Pancreas (tissue), 10 donors: ENCODE measurements at regions not wholly inside any gene's neighbourhood (a gene's known extent, or its start where the extent isn't known, plus 50 kb on each side); places are given as distances from the start of the nearest gene placed in this dataset.

ENCODE experiments used
- ATAC-seq, 4 donors: fragments of 200-7000 bp; cut with Tn5 transposase; one replicate each; pipeline versions ENCODE4 v1.8.0 to v1.9.1; 2020; ENCODE audit warnings: mild to moderate bottlenecking in 4 of 4, moderate library complexity in 4 of 4
- DNase-seq, 6 donors: peaks; one replicate each; pipeline ENCODE4 v3.0.0-alpha.2; 2020
- FAIRE-seq: peaks from 2 replicates; lab custom pipeline; 2012; peaks lifted over from hg19 to GRCh38; lab: Jason Lieb, UNC
- H3K27ac ChIP-seq, 4 donors: fragments of 200-600 bp; sonication (generic); 1 replicate in 3 of 4; 2 replicates in 1 of 4; pipeline versions ENCODE4 v1.5.0 to v1.8.0; 2020
- H3K27me3 ChIP-seq, 4 donors: fragments of 200-600 bp; one replicate each; pipeline ENCODE4 v1.8.0; 2021
- H3K36me3 ChIP-seq, 3 donors: fragments of 200-600 bp; sonication (generic) in 1 of 3; one replicate each; pipeline versions ENCODE4 v1.5.0 to v1.8.0; 2020 to 2021
- H3K4me1 ChIP-seq, 3 donors: fragments of 200-600 bp; one replicate each; pipeline ENCODE4 v1.8.0; 2021
- H3K4me3 ChIP-seq, 4 donors: fragments of 200-600 bp; sonication (generic) in 2 of 4; one replicate each; pipeline versions ENCODE4 v1.5.0 to v1.8.0; 2020 to 2021
- H3K9me3 ChIP-seq, 4 donors: fragments of 200-600 bp; one replicate each; pipeline ENCODE4 v1.8.0; 2021
- CTCF ChIP-seq, 4 donors: fragments of 200-600 bp; sonication (generic) in 3 of 4; IDR thresholded peaks; one replicate each; pipeline versions ENCODE4 v1.5.0 to v1.8.0; 2021; ENCODE audit warnings: antibody characterized with exemption in 4 of 4
- WGBS, 2 donors: extraction: QIAGEN DNeasy Blood & Tissue Kit; methylation state at CpG; one replicate each; pipeline ENCODE4 v1.1.7; 2013; 5-methylcytosine and 5-hydroxymethylcytosine counted together
- intact Hi-C, 3 donors: fragments of 100-400 bp; cut with DNase I; formaldehyde crosslinking; loops; one replicate each; pipeline versions ENCODE4 v1.11.1 to v1.14.2; 2022
- donor health status: healthy with polysubstance abuse.
- donor health status: DM: no; HTN: no; CAD: no; lungs with moderate emphysema.
- donor health status: DM: no; HTN: no; CAD: no.
- donor health status: control.
- donor health status: control.
- donor health status: Bipolar disorder and iron deficiency.
- donor health status: DM: yes; HTN: yes; CAD: no.
- donor health status: DM: no; HTN: no; CAD: no.
- donor health status: DM: no; HTN: no; CAD: no.
- donor health status: DM: yes; HTN: yes; CAD: no.

- DNase-seq (no peak), ATAC-seq (no peak), FAIRE-seq (no peak)
- H3K36me3 ChIP-seq: no peaks in the 10 kb centered on the region
- H3K9me3 ChIP-seq: no peaks in the 10 kb centered on the region
- intact Hi-C loops: no loop called here
- no peak for TF ChIP-seq CTCF (IDR thresholded peaks at IDR 0.05)
- 77 to 79% methylated on average over 7 of the region's 7 CpGs for WGBS, 2 donors
- H3K27me3 ChIP-seq: no peaks in the 10 kb centered on the region
- no peak overlapping the region for H3K27ac ChIP-seq
- no peak overlapping the region for H3K4me3 ChIP-seq
- H3K4me1 ChIP-seq: no peaks in the 10 kb centered on the region
These were observed 178.6 kb downstream of the SATB1 start for GRCh38 chr3:18246336-18247060.

GRCh38 chr3:18245721-18246120 lies 179.4 kb downstream of the SATB1 start:
- ATAC-seq: no peak
- intact Hi-C loops: no loop called here
- Histone ChIP-seq H3K27ac (no peak overlapping the region), H3K4me3 (no peak overlapping the region), H3K4me1 (no peaks in the 10 kb centered on the region), H3K9me3 (no peaks in the 10 kb centered on the region), H3K27me3 (no peaks in the 10 kb centered on the region), H3K36me3 (no peaks in the 10 kb centered on the region)
- DNase-seq: no peak
- WGBS, 2 donors: 86 to 90% methylated on average over 4 of the region's 4 CpGs
- TF ChIP-seq CTCF (IDR thresholded peaks at IDR 0.05): no peak
- no peak for FAIRE-seq

- WGBS, 2 donors: 70 to 83% methylated on average over 1 of the region's 1 CpG
- Histone ChIP-seq H3K27me3 (no peaks in the 10 kb centered on the region), H3K9me3 (no peaks in the 10 kb centered on the region), H3K27ac (no peak overlapping the region), H3K4me3 (no peak overlapping the region), H3K4me1 (no peaks in the 10 kb centered on the region), H3K36me3 (no peaks in the 10 kb centered on the region)
- TF ChIP-seq CTCF (IDR thresholded peaks at IDR 0.05): no peak
- FAIRE-seq (no peak), DNase-seq (no peak), ATAC-seq (no peak)
- intact Hi-C loops: no loop called here
These were observed 183.3 kb downstream of the SATB1 start for GRCh38 chr3:18241837-18242236.

- DNase-seq (no peak), FAIRE-seq (no peak)
- 54 to 59% methylated on average over 2 of the region's 2 CpGs for WGBS, 2 donors
These were observed 185.5 kb downstream of the SATB1 start for GRCh38 chr3:18239674-18240073.

More at GRCh38 chr3:18239674-18240073, 185.5 kb downstream of the SATB1 start:
- no peaks in the 10 kb centered on the region for H3K9me3 ChIP-seq
- intact Hi-C loops: no loop called here
- H3K4me3 ChIP-seq: no peak overlapping the region
- ATAC-seq: no peak
- H3K27ac ChIP-seq: no peak overlapping the region
- H3K27me3 ChIP-seq: no peaks in the 10 kb centered on the region
- H3K4me1 ChIP-seq: no peaks in the 10 kb centered on the region
- TF ChIP-seq CTCF (IDR thresholded peaks at IDR 0.05): no peak
- no peaks in the 10 kb centered on the region for H3K36me3 ChIP-seq
